Inferior parietal cortex (tissue), 1 donor: ENCODE measurements at regions not wholly inside any gene's neighbourhood (a gene's known extent, or its start where the extent isn't known, plus 50 kb on each side); places are given as distances from the start of the nearest gene placed in this dataset.
A peak's percentile ranks its signal among the peaks of the same experiment; 100 is the strongest.

Experiments
- DNase-seq: peaks from one replicate; pipeline ENCODE4 v3.0.0-alpha.2; 2016; ENCODE audit errors: extremely low spot score

DNA sequence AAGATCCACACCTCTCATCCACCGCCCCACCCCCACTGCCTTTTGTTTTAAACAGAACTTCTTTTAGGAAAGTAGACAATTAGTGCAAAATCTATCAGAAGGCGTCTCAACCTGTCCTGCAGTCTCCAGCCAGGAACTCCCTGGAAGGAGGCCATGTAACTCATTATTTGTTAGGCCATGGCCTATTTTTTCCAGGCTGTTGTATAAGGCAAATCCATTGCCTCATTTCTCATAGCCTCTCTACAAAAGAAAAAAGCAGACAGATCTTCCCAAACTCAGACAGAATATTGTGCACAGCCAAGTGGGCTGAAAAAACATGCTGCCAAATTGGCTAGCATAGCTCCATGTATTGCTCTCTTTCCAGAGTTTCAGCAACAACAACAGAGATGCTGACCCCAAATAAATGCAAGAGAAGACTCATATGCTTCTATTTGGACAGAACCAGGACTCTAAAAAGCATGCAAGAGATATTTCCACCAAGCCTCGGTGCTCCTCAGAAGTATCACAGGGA is 770.7 kb upstream of the CXADR start:
- peak; percentile 39 for DNase-seq

GRCh38 chr21:16742741-16743140 is 770.1 kb upstream of the CXADR start:
- no peak for DNase-seq

DNA sequence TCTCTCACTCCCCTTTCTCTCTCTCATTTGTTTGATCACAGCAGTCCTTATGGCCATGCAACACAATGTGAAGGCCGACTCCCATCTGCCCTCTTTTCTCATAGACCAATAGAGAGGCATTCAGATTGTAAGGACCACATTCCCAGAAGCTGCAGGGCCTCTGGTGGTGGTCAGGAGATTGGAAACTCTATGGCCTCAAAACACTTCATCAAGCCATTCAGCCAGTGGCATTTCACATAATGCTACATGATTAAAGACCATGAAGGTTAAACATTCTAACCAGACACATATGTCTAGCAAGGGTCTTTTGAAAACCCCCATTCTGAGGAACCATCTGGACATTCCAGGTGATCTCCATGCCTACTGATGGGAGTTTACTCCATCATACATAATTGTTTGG is 769.5 kb upstream of the CXADR start:
- no peak for DNase-seq

DNA sequence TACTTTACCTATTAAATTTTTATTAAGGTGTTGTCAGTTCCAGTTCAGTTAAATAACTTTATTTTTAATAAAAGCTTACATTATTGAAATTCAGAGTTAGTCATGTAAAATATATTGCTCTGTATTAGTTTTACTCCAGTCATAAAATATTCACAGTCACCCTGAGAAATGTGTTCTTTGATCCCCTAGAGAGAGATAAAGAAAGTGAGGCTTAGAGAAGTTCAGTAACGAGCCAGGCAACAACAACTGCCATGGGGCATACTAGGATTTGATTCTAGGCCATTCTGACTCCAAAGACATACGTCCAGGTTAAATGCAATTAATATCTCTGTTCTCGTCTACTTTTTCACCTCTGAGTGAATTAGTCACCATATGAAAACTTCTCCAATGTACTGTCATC is 761.9 kb upstream of the CXADR start:
- no peak for DNase-seq

DNA sequence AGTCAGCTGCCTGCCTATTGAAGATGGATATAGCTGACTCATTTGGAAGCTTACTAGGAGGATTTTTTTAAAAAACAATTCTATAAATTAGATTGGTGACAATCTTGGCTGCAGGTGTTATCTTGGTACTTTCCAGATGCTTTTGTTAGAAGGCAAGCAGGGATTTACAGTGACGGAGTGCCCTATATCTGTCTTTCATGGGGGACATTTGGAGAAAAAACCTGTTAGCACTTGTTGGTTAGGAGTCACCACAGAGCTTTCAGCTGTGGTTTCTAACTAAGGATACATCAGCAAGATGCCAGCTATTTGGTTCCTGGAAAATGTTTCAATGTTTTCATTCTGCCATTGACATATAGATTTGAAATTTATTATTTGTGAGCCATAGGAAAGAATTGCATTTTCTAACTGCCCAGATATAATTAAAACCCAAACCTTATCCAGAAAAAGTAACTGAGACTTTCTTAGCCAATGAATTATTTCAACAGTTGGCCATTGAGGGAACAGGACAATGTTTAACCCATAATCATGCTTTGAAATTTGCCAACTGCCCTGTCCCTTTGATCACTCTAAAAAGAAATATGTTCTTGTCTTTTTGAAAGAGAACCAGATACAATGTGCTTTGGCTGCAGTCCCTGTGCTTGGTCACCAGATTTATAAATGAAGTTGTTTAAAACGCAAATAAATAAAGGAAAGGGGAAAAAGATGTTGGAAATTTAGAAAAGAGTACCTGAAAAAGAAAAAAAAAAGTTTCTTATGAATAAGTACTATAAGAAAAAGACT is 761.0 kb upstream of the CXADR start:
- no peak for DNase-seq

DNA sequence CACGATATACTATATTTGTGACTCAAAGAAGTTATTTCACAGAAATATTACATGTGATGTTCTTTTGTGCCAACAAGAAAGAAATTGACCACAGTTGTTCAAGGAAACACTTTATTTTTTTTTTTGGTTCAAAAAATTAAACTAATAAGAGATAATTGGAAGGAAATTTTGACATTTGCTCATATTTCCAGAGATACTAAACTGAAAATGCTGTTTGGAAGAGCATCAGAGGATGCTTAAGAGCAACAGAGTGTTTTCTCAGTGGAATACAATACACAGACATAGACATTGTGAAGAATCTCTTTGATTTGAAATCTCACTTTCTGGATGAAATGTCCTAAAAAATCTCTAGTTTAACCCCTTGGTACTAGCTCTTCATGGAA is 760.4 kb upstream of the CXADR start:
- no peak for DNase-seq

GRCh38 chr21:16755061-16755460 is 757.8 kb upstream of the CXADR start:
- DNase-seq: no peak

- DNase-seq: no peak
These were observed 745.6 kb upstream of the CXADR start for GRCh38 chr21:16767201-16767600.

DNA sequence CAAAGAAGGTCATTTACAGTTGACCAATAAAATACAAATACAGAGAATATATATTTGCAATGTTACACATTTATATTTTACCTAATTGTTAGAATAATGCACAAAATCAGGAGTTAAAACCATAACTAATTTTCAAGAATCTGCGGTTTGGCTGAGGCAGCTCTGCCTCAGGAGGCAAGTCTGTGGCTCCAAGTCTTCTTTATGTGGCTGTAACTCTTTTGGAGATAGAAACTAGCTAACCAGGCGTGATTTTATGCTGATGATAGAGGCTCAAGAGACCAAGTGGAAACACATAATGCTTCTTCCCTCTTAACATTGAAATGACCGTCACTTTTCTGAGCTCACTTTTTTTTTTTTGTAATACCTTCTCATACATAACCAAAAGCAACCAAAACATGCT is 744.7 kb upstream of the CXADR start:
- DNase-seq: no peak

DNA sequence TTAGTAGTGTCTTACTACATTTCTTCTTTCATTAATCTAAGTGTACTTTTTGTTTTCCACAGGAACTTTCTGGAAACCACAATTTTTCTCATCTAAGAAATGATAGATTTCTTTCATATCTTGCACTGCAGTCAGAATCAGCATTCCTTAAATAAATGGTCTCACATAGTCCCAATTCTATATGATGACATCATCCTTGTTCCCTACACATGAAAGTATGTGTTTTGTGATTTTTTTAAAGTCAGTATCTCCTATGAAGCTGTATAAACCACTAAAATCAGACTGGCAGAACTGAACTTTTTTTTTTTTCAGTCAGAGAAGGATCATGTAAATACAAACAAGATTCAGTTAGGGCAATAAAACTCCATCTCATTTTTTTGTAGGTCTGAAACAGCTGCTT is 742.6 kb upstream of the CXADR start:
- no peak for DNase-seq

- no peak for DNase-seq
These were observed 739.6 kb upstream of the CXADR start for GRCh38 chr21:16773206-16773605.

GRCh38 chr21:16775076-16775475 is 737.8 kb upstream of the CXADR start:
- peak; percentile 63 for DNase-seq

DNA sequence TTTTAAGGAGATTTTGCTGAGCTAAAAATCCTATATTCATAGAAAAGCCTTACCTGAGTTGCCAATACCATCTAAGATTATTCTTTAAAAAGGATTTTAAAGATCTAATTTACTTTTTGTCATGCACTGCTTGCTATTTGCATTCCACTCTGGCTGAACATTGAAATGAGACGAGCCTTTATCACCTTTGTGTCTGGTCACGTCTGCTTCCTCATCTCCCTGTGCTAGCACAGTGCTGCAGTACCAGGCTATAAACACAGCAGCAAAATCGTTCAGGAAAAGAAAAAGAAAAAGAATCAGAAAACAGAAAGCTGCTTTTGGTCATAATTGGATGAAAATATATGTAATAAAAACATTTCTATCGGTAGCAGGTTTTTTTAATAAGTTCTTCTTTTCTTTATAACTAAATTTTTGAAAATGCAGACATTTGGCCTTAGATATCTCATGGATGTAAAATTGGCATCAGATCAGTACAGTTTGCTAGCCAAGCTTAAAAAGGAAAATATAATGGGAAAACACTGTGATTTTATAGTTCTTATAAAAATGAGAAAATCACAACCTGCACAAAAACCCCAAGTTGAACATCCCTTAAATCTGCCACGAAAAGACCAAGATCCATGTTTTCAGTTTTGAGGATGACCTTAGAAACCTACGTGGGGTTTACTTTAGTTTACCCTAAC is 735.7 kb upstream of the CXADR start:
- DNase-seq: no peak

GRCh38 chr21:16788584-16788983 is 724.3 kb upstream of the CXADR start:
- DNase-seq: no peak

DNA sequence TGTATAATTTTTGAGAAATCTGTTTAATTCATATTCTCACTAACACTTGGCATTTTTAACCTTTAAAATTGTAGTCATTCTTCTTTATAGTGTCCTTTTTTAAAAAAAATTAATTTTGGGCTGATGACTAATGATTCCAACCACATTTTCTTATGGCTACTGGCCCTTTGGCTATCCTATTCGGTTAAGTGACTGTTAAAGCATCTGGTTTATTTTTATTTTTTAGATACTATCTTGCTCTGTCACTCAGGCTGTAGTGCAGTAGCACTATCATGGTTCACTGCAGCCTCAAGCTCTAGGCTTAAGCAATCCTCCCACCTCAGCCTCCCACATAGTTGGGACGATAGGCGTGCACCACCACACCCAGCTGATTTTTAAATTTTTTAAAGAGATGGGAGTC is 723.2 kb upstream of the CXADR start:
- no peak for DNase-seq

- no peak for DNase-seq
These were observed 720.7 kb upstream of the CXADR start for GRCh38 chr21:16792101-16792500.

DNA sequence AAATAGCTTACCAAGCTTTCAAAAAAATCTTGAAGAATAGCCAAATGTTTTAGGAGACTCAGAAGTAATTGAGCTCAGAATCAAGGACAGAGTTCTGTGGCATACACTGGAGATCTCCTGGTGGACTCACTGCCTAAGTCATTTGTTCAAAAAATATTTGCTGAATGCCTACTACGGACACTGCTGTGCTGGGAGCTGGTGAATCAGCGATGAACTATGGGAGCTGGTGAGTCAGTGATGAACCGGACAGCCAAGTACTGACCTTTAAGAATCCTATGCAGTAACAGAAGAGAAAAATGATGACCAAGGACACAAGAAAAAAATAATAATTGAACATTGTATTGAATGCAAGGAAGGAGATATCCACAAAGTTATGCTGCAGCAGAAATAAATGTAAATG is 717.9 kb upstream of the CXADR start:
- no peak for DNase-seq

GRCh38 chr21:16796776-16797175 is 716.1 kb upstream of the CXADR start:
- no peak for DNase-seq

GRCh38 chr21:16797540-16797939 is 715.3 kb upstream of the CXADR start:
- DNase-seq: peak; percentile 40

- no peak for DNase-seq
These were observed 714.9 kb upstream of the CXADR start for GRCh38 chr21:16797966-16798365.

- DNase-seq: no peak
These were observed 712.1 kb upstream of the CXADR start for GRCh38 chr21:16800536-16801275.

DNA sequence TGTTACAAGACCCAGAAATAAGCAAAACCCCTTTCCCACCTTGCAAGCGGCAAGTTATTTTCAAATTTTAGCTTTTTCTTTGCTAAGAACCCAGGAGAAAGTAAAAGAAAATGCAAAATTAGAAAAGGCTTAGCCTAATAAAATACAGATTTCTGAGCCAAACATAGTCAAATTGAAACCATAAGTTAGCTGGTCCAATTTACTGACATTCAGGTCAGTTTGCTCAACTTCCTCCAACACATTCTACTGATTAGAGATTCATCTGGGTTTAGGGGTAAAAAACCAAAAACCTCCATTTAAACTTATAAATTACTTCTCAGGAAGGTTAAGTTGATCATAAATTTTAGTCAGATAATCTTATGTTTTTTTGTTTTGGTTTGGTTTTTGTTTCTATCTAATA is 701.8 kb upstream of the CXADR start:
- no peak for DNase-seq

GRCh38 chr21:16811970-16812369 is 700.9 kb upstream of the CXADR start:
- DNase-seq: no peak
